AG10803 (cell line): ENCODE measurements at regions not wholly inside any gene's neighbourhood (a gene's known extent, or its start where the extent isn't known, plus 50 kb on each side); places are given as distances from the start of the nearest gene placed in this dataset.

Experiments
- DNase-seq: peaks from one replicate; pipeline ENCODE4 v3.0.0; 2010; ENCODE audit warnings: low read depth
- H3K4me3 ChIP-seq: 2 replicates; pipeline ENCODE4 v1.5.1; 2011; ENCODE audit warnings: mild to moderate bottlenecking, low read length, control low read depth
- TF ChIP-seq, protein P1 (sequence below): conservative IDR thresholded peaks from 2 replicates; pipeline ENCODE4 v1.5.1; 2011; ENCODE audit warnings: mild to moderate bottlenecking, low read length, control low read depth, inconsistent platforms

DNA sequence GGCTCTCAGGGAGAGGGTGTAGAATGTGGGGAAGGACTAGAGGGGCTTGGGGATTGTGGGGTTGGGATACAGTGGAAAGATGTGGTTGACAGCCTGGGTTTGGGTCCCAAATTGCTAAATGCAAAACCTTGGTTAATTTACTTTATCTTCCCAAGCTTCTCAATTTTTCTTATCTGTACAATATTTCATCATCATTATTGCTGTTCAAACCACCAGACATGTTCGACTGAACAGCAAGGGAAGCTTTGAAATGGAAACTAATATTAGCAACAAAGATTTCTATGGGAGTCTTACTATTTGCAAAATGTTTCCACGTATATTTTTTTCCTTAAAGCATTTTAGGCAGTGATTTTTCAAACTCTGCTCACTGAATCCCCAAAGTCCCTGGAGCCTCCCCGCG, 67.0 kb upstream of the KAZN start:
- H3K4me3 ChIP-seq: no peak overlapping the region
- no peak for DNase-seq
- TF ChIP-seq, protein P1, sequence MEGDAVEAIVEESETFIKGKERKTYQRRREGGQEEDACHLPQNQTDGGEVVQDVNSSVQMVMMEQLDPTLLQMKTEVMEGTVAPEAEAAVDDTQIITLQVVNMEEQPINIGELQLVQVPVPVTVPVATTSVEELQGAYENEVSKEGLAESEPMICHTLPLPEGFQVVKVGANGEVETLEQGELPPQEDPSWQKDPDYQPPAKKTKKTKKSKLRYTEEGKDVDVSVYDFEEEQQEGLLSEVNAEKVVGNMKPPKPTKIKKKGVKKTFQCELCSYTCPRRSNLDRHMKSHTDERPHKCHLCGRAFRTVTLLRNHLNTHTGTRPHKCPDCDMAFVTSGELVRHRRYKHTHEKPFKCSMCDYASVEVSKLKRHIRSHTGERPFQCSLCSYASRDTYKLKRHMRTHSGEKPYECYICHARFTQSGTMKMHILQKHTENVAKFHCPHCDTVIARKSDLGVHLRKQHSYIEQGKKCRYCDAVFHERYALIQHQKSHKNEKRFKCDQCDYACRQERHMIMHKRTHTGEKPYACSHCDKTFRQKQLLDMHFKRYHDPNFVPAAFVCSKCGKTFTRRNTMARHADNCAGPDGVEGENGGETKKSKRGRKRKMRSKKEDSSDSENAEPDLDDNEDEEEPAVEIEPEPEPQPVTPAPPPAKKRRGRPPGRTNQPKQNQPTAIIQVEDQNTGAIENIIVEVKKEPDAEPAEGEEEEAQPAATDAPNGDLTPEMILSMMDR: no peak

DNA sequence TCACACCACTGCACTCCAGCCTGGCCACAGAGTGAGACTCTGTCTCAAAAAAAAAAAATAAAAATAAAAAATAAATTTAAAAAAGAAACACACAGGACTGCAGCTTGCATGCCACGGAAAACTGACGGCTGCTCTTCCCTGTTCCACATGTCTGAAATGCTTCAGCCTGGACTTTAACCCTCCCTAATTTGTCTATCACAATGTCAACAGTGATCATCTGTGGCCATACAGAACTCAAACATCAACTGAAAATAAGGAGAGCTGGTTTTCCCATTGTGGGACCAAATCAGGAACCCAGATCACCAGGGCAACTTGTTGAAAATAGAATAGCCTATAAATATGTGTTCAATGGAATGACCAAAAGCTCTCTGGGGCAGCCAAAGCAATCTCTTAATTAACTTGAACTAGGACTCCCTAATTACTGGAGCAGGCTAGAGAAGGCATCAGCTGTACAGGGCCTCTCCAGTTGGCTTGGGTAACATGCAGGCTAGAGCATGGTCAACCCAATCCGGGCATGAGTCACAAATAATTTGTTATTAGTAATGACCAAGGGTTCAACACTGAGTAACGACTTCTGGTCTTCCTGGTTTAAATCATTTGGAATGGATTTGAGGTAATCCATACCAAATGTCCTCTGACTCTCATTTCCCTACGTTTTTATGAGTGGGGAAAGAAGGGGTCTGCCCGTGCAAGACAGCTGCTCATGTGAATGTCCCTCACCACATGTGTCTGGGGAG, 62.7 kb upstream of the KAZN start:
- TF ChIP-seq, protein P1: no peak
- no peak for DNase-seq
- H3K4me3 ChIP-seq: no peak overlapping the region

DNA sequence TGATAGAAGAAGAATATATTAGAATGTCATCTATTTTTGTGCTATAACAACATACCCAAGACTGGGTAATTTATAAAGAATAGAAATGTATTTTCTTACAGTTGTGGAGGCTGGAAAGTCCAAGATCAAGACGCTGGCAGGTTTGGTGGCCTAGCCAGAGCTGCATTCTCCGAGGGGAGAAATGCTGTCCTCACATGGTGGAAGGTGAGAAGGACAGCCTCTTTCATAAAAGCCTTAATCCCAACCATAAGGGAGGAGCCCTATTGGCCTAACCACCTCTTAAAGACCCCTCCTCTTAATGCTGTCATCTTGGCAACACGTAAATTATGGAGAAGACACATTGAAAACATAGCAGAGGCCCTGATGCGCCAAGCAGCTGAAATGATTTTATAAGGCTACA, 60.1 kb upstream of the KAZN start:
- DNase-seq: no peak
- TF ChIP-seq, protein P1: peak; percentile 43
- H3K4me3 ChIP-seq: no peak overlapping the region

DNA sequence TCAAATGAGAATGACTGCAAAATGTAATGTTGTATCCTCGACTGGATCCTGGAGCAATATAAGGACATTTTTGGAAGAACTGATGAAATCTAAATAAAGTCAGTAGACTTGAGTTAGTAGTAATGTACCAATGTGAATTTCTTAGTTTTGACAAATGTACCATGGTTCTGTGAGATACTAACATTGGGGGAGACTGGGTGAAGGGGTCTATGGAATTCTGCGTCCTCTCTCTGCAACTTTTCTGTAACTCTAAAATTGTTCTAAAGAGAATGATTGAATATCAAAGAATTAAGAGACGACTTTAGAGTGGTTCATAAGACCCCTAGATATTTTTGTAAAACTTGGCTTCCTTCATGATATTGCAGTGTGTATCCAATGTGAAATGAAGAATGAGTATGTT, 59.2 kb upstream of the KAZN start:
- TF ChIP-seq, protein P1: no peak
- DNase-seq: no peak
- H3K4me3 ChIP-seq: no peak overlapping the region

DNA sequence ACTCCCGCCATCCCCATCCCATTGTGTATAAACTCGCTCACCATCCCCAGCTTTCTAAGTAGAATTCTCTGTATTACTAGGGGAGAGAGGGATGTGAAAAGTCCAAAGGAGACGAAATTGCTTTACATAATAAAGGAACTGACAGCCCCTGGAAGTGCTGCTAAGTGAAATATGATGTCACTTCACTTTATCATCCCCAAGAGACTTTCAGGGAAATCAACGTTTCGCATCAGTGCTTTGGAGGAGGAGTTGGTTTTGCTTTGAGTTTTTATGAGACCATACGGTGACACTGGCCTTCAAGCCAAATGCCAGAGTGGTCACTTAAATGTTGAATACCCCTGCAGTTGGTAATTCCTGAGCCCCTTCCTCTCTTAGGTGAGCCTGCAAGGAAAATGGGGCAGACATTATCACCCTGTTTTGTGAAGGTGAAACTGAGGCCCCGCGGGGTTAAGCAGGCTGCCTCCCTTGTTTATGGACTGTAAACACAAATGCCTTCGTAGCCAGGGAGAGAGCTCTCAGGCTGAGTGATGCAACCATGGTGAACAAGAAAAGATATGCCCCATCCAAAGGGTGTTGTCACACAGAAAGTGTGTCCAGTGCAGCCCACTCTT, 58.4 kb upstream of the KAZN start:
- no peak for DNase-seq
- H3K4me3 ChIP-seq: no peak overlapping the region
- TF ChIP-seq, protein P1: no peak

DNA sequence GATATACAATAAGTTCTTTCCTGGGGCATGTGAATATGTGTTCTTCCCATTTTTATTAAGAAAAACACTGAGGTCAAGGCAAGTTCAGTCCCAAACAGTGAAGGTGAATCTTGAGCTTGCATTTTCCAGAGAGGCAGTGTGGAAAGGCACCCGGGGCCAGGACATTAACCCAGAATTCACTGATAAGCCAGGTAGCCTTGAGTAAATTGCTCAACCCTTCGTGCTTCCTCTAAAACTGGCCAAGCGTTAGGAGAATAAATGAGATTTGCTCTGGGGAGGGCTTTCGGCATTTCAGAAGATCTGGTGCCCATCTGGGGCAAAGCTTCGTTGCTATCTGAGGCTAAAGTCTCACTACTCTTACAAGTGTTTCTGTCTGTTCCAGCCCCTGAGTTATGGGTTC, 57.1 kb upstream of the KAZN start:
- H3K4me3 ChIP-seq: no peak overlapping the region
- TF ChIP-seq, protein P1: no peak
- no peak for DNase-seq
